ENCODE measurements at regions not wholly inside any gene's neighbourhood (a gene's known extent, or its start where the extent isn't known, plus 50 kb on each side); places are given as distances from the start of the nearest gene placed in this dataset.

DNA sequence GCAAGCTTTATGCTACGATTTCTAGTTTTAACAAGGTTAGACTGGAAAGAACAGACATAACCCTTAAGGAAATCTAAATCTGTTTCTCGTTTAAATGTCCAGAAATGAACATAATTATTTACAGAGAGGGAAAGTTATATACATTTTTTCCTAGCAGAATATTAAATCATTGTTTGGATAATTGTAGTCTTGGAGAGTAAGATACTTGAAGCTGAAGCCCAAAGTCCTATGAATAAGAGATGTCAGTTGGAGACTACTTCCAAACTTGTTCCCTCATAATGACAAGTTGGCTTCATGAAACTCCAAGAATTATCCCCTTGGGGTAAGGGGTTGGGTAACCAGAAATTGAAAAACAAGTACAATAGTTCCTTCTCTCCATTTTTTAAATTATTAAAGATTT is 911.1 kb upstream of the MAN1A1 start:
- TF ChIP-seq, protein P1, sequence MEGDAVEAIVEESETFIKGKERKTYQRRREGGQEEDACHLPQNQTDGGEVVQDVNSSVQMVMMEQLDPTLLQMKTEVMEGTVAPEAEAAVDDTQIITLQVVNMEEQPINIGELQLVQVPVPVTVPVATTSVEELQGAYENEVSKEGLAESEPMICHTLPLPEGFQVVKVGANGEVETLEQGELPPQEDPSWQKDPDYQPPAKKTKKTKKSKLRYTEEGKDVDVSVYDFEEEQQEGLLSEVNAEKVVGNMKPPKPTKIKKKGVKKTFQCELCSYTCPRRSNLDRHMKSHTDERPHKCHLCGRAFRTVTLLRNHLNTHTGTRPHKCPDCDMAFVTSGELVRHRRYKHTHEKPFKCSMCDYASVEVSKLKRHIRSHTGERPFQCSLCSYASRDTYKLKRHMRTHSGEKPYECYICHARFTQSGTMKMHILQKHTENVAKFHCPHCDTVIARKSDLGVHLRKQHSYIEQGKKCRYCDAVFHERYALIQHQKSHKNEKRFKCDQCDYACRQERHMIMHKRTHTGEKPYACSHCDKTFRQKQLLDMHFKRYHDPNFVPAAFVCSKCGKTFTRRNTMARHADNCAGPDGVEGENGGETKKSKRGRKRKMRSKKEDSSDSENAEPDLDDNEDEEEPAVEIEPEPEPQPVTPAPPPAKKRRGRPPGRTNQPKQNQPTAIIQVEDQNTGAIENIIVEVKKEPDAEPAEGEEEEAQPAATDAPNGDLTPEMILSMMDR (IDR thresholded peaks at IDR 0.05): no peak
- no peak for TF ChIP-seq POLR2AphosphoS5 (IDR thresholded peaks at IDR 0.05)
- TF ChIP-seq POLR2A (IDR thresholded peaks at IDR 0.05): no peak
- no peak for TF ChIP-seq EP300 (IDR thresholded peaks at IDR 0.05)

Data from sigmoid colon (tissue), 4 donors.